Panc1 (cell line): ENCODE measurements at regions not wholly inside any gene's neighbourhood (a gene's known extent, or its start where the extent isn't known, plus 50 kb on each side); places are given as distances from the start of the nearest gene placed in this dataset.
"Not testable (repeated sequence)": the region's sequence is repeated elsewhere in the genome, so short reads cannot be mapped to it uniquely, and the experiment has no call there.

ENCODE experiments used
- ATAC-seq: fragments of 200-7000 bp; cut with Tn5 transposase; 2 replicates; pipeline ENCODE4 v1.9.1; 2020; ENCODE audit warnings: mild to moderate bottlenecking, moderate library complexity
- BruUV-seq: library from RNA; stranded (reverse); fragments of 400-500 nt; replicated peaks from 2 replicates; lab custom pipeline; 2021; lab: Mats Ljungman, UMichigan
- CTCF ChIA-PET: fragments of 300-600 bp; sonication (Branson Sonifier 250); formaldehyde crosslinking; loops from one replicate; lab custom pipeline; 2022; ENCODE audit warnings: antibody characterized with exemption; lab: Charles Lee
- POLR2A ChIA-PET: fragments of 300-600 bp; sonication (Branson Sonifier 250); formaldehyde crosslinking; loops from one replicate; lab custom pipeline; 2022; ENCODE audit warnings: antibody characterized with exemption; lab: Charles Lee
- DNase-seq: peaks from one replicate; pipeline ENCODE4 v3.0.0-alpha.2; 2010; ENCODE audit warnings: low read depth, low spot score
- H3K27ac ChIP-seq: 2 replicates; pipeline ENCODE4 v1.5.1; 2011; ENCODE audit warnings: mild to moderate bottlenecking, low read length, inconsistent platforms
- H3K27me3 ChIP-seq: fragments of 200-500 bp; sonication (Bioruptor generic); 2 replicates; pipeline ENCODE4 v1.6.0; 2014; ENCODE audit warnings: low read length, inconsistent platforms; ENCODE audit not compliant: control insufficient read depth, insufficient read depth
- H3K36me3 ChIP-seq: fragments of 200-500 bp; sonication (Bioruptor generic); 2 replicates; pipeline ENCODE4 v1.5.1; 2014; ENCODE audit warnings: inconsistent platforms, mild to moderate bottlenecking, low read length, moderate library complexity; ENCODE audit not compliant: control insufficient read depth, insufficient read depth
- H3K4me1 ChIP-seq: 2 replicates; pipeline ENCODE4 v1.5.1; 2011; ENCODE audit warnings: inconsistent platforms, mild to moderate bottlenecking, low read length, moderate library complexity; ENCODE audit not compliant: control insufficient read depth, insufficient read depth
- H3K4me3 ChIP-seq, 2 experiments: 2 replicates each; pipeline ENCODE4 v1.5.1; 2011 to 2012; ENCODE audit warnings: low read depth in 2 of 2, low read length in 2 of 2, mild to moderate bottlenecking in 2 of 2, inconsistent platforms in 1 of 2, moderate library complexity in 1 of 2
- H3K9me3 ChIP-seq: fragments of 200-500 bp; sonication (Bioruptor generic); 2 replicates; pipeline ENCODE4 v1.5.1; 2014; ENCODE audit warnings: low read depth, mild to moderate bottlenecking, inconsistent platforms, low read length, moderate library complexity; ENCODE audit not compliant: control insufficient read depth, insufficient read depth
- CTCF ChIP-seq: fragments of 450-650 bp; IDR thresholded peaks from 2 replicates; pipeline ENCODE4 v1.5.1; 2017; ENCODE audit warnings: mild to moderate bottlenecking
- POLR2AphosphoS5 ChIP-seq: IDR thresholded peaks from 2 replicates; pipeline ENCODE4 v1.6.1; 2012; ENCODE audit warnings: mild to moderate bottlenecking, low read depth, low read length, moderate library complexity
- REST ChIP-seq, 2 experiments: IDR thresholded peaks; 2 replicates each; pipeline ENCODE4 v1.6.1; 2011 to 2012; ENCODE audit warnings: low read depth in 2 of 2, control low read depth in 1 of 2, low read length in 1 of 2, mild to moderate bottlenecking in 1 of 2, moderate library complexity in 1 of 2; ENCODE audit not compliant: insufficient read depth in 1 of 2
- SIN3A ChIP-seq: IDR thresholded peaks from 2 replicates; pipeline ENCODE4 v1.6.1; 2012; ENCODE audit warnings: low read depth, mild to moderate bottlenecking, low read length, moderate library complexity, borderline replicate concordance; ENCODE audit not compliant: insufficient read depth
- TCF7L2 ChIP-seq: IDR thresholded peaks from 2 replicates; pipeline ENCODE4 v1.6.1; 2011; ENCODE audit warnings: mild to moderate bottlenecking, low read depth, low read length, inconsistent platforms
- in situ Hi-C: cut with HindIII; loops from 2 replicates; pipeline ENCODE4 v1.10.0; 2016; ENCODE audit warnings: low sequenced_read_pairs, low pct_unique_long_range_greater_than_20kb
- intact Hi-C: fragments of 100-400 bp; cut with micrococcal nuclease; formaldehyde crosslinking; loops from one replicate; pipeline ENCODE4 v1.10.0; 2022; ENCODE audit not compliant: unreplicated experiment

GRCh38 chr6:92682516-92683398 lies 736.6 kb downstream of the EPHA7 start:
- ATAC-seq (no peak), DNase-seq (no peak)
- Histone ChIP-seq H3K27ac (no peak overlapping the region), H3K36me3 (no peaks in the 10 kb centered on the region), H3K4me3 (no peak overlapping the region), H3K27me3 (no peaks in the 10 kb centered on the region), H3K4me1 (no peaks in the 10 kb centered on the region), H3K9me3 (no peaks in the 10 kb centered on the region)
- TF ChIP-seq SIN3A (no peak), REST (IDR thresholded peaks at IDR 0.05; ENCODE audit: insufficient read depth in 1 of 2, low read depth in 2 of 2, low read length in 1 of 2) (no peak), CTCF (no peak), TCF7L2 (no peak), POLR2AphosphoS5 (no peak)
- BruUV-seq, result no TSS peak
- intact Hi-C loops, result no loop called here
- ChIA-PET CTCF (no interaction called here), POLR2A (no interaction called here)
- in situ Hi-C loops, result no loop called here

GRCh38 chr6:92681401-92681800 lies 738.0 kb downstream of the EPHA7 start:
- no peak for DNase-seq
- Histone ChIP-seq H3K27ac (no peak overlapping the region), H3K4me3 (no peak overlapping the region), H3K9me3 (no peaks in the 10 kb centered on the region), H3K27me3 (no peaks in the 10 kb centered on the region), H3K4me1 (no peaks in the 10 kb centered on the region), H3K36me3 (no peaks in the 10 kb centered on the region)
- ATAC-seq, result no peak
- ChIA-PET CTCF (no interaction called here), POLR2A (no interaction called here)
- TF ChIP-seq TCF7L2, result no peak
- TF ChIP-seq SIN3A, result no peak
- TF ChIP-seq CTCF, result no peak
- no peak for TF ChIP-seq REST (IDR thresholded peaks at IDR 0.05; ENCODE audit: insufficient read depth in 1 of 2, low read depth in 2 of 2, low read length in 1 of 2)
- no peak for TF ChIP-seq POLR2AphosphoS5
- in situ Hi-C loops (no loop called here), intact Hi-C loops (no loop called here)
- no TSS peak for BruUV-seq

GRCh38 chr6:92671462-92671861 lies 747.9 kb downstream of the EPHA7 start:
- H3K9me3 ChIP-seq, BruUV-seq, intact Hi-C loops, in situ Hi-C loops, H3K27ac ChIP-seq, DNase-seq, H3K4me3 ChIP-seq, H3K36me3 ChIP-seq, CTCF ChIA-PET, ATAC-seq, H3K27me3 ChIP-seq, POLR2A ChIA-PET, H3K4me1 ChIP-seq: not testable (repeated sequence)
